ENCODE measurements at regions not wholly inside any gene's neighbourhood (a gene's known extent, or its start where the extent isn't known, plus 50 kb on each side); places are given as distances from the start of the nearest gene placed in this dataset.

DNA sequence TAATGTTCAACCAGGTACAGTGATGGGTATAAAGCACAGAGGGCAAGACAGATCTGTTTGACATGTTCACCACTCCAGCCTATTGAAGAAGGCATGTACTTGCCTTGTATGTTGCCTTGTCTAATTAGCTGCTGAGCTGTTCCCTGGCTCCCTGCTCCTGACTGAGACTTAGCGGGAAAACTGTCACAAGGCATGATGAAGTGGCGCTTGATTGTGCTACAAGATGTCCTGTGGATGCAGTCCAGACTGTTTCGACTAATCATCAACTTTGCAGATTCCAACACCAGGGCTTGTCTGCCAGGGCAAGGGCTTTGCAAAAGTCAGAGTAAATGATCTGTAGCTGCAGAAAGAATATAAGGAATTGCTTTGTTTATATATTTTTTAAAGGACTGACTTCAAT lies 136.2 kb upstream of the NRBF2 start:
- Histone ChIP-seq H3K36me3 (no peaks in the 10 kb centered on the region), H3K9me3 (no peaks in the 10 kb centered on the region), H3K27ac (no peak overlapping the region), H3K4me1 (no peaks in the 10 kb centered on the region), H3K27me3 (no peaks in the 10 kb centered on the region), H3K4me3 (no peak overlapping the region)
- FAIRE-seq (no peak), ATAC-seq (peak; percentile 56 to 93 (median 77)), DNase-seq (peak in 3 of 6 donors; percentile 16 to 60 (median 33))
- WGBS, 2 donors, result 21 to 27% methylated on average over 3 of the region's 3 CpGs
- TF ChIP-seq, protein P1, sequence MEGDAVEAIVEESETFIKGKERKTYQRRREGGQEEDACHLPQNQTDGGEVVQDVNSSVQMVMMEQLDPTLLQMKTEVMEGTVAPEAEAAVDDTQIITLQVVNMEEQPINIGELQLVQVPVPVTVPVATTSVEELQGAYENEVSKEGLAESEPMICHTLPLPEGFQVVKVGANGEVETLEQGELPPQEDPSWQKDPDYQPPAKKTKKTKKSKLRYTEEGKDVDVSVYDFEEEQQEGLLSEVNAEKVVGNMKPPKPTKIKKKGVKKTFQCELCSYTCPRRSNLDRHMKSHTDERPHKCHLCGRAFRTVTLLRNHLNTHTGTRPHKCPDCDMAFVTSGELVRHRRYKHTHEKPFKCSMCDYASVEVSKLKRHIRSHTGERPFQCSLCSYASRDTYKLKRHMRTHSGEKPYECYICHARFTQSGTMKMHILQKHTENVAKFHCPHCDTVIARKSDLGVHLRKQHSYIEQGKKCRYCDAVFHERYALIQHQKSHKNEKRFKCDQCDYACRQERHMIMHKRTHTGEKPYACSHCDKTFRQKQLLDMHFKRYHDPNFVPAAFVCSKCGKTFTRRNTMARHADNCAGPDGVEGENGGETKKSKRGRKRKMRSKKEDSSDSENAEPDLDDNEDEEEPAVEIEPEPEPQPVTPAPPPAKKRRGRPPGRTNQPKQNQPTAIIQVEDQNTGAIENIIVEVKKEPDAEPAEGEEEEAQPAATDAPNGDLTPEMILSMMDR (IDR thresholded peaks at IDR 0.05), result no peak
- intact Hi-C loops (cut with DNase I), result no loop called here

DNA sequence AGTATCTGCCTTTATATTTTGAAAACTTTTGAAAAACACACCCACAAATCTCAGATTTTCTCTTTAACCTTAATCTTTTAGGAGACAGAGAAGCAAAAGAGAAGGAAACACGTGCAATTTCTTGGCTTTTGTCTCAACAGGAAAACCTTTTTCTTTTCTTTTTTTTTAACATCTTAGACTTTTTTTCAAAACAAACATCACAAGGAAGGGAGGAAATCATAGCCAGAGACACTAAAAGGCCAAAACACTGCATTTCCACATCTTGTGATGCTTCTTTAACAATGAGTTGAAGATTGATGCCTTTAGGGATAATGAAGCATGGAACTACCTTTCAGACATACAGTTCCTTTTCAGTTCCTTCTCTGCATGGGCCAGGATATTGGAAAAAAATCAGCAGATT lies 136.6 kb upstream of the NRBF2 start:
- H3K4me3 ChIP-seq, result no peak overlapping the region
- H3K4me1 ChIP-seq, result no peaks in the 10 kb centered on the region
- TF ChIP-seq, protein P1 (IDR thresholded peaks at IDR 0.05), result no peak
- DNase-seq, result no peak
- no peak overlapping the region for H3K27ac ChIP-seq
- H3K27me3 ChIP-seq, result no peaks in the 10 kb centered on the region
- no peaks in the 10 kb centered on the region for H3K36me3 ChIP-seq
- no peak for ATAC-seq
- WGBS, 2 donors, result 21 to 23% methylated on average over 1 of the region's 1 CpG
- FAIRE-seq, result no peak
- H3K9me3 ChIP-seq, result no peaks in the 10 kb centered on the region
- intact Hi-C loops (cut with DNase I), result no loop called here

DNA sequence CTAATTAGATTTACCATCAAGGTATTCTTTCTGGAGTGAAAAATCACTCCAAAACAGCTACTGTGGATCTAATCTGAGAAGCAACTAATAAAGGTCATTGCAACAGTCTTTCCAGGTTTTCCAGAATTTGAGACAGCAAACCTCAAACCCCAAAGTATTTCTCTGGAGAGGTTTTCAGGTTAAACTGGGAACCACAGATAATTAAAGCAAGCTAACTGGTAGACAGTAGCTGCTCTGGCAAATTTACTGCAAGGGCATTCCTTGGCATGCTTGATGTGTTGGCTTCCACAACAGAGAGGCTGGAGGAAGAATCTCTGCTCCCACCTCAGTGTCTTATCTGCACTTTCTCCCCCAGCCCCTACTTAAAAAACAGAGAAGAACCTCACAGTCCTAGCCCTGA lies 140.0 kb upstream of the NRBF2 start:
- no peak overlapping the region for H3K27ac ChIP-seq
- H3K9me3 ChIP-seq, result no peaks in the 10 kb centered on the region
- no peak for DNase-seq
- no peak for ATAC-seq
- H3K27me3 ChIP-seq, result no peaks in the 10 kb centered on the region
- intact Hi-C loops (cut with DNase I), result no loop called here
- H3K36me3 ChIP-seq, result no peaks in the 10 kb centered on the region
- no peaks in the 10 kb centered on the region for H3K4me1 ChIP-seq
- no peak for FAIRE-seq
- TF ChIP-seq, protein P1 (IDR thresholded peaks at IDR 0.05), result no peak
- H3K4me3 ChIP-seq, result no peak overlapping the region

DNA sequence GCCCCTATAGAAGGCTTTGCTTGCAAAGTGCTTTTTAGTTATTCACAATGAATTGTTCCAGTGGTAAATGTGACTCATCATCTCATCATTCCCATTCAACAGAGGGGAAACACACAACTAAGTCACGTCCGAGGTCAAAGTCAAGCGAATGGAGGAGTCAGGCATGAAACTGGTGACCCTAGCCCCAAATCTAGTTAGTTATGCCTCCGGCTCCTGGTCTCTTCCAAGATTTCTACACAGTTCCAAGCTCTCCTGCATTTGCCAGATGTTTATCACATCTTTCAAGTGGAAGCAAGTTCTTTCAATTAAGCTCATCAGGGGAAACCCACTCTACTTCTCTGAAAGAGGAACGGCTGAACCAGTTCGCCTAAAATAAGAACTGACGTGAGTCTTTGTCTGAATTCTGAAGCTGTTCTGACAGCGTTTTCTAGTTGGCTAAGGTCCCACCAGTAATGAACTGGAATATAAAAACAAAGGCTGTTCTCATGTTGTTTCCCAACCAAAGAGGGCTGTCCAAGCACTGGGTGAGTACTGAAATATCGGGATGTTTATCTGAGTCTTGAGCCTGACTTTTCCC lies 140.9 kb upstream of the NRBF2 start:
- no peaks in the 10 kb centered on the region for H3K4me1 ChIP-seq
- FAIRE-seq (no peak), DNase-seq (no peak), ATAC-seq (peak in 1 of 4 donors; percentile 20)
- TF ChIP-seq, protein P1 (IDR thresholded peaks at IDR 0.05), result no peak
- H3K36me3 ChIP-seq, result no peaks in the 10 kb centered on the region
- H3K9me3 ChIP-seq, result no peaks in the 10 kb centered on the region
- intact Hi-C loops (cut with DNase I), result no loop called here
- no peak overlapping the region for H3K27ac ChIP-seq
- no peaks in the 10 kb centered on the region for H3K27me3 ChIP-seq
- WGBS, 2 donors, result 40 to 54% methylated on average over 9 of the region's 9 CpGs
- no peak overlapping the region for H3K4me3 ChIP-seq

DNA sequence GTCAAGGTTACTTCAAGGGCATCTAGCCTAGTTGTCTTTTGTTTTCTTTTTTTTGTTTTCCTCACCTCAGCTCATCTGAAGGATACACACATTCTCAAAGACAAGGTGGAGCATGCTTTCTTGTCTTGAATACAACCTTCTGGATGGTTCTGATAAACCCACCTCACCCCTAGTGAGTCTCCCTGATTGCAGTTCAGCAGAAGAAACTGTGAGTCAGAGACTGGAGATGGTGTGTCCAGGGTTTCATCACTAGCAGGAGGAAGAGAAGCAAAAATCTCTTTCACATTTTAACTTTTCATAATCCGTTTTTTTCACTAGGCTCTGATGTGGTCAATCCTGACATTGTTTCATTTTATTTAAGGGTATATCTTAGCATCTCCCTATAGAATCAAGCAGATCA lies 143.0 kb upstream of the NRBF2 start:
- WGBS, 2 donors, result 38 to 58% methylated on average over 1 of the region's 1 CpG
- Histone ChIP-seq H3K27ac (no peak overlapping the region), H3K36me3 (no peaks in the 10 kb centered on the region), H3K27me3 (no peaks in the 10 kb centered on the region), H3K4me1 (no peaks in the 10 kb centered on the region), H3K4me3 (no peak overlapping the region), H3K9me3 (no peaks in the 10 kb centered on the region)
- TF ChIP-seq, protein P1 (IDR thresholded peaks at IDR 0.05), result no peak
- DNase-seq, result no peak
- FAIRE-seq, result no peak
- ATAC-seq, result no peak
- intact Hi-C loops (cut with DNase I), result no loop called here

Measured in pancreas (tissue), 10 donors.